Endothelial cell of umbilical vein (primary cell): ENCODE measurements at regions not wholly inside any gene's neighbourhood (a gene's known extent, or its start where the extent isn't known, plus 50 kb on each side); places are given as distances from the start of the nearest gene placed in this dataset.
"Not testable (repeated sequence)": the region's sequence is repeated elsewhere in the genome, so short reads cannot be mapped to it uniquely, and the experiment has no call there.

Source experiments
- MYC ChIP-seq: IDR thresholded peaks from one replicate; pipeline ENCODE4 v1.6.1; 2011; ENCODE audit warnings: mild to moderate bottlenecking, low read depth, low read length
- POLR2A ChIP-seq: IDR thresholded peaks from 2 replicates; pipeline ENCODE4 v1.6.1; 2012; ENCODE audit warnings: low read depth, mild to moderate bottlenecking, control low read depth, low read length
- POLR2AphosphoS5 ChIP-seq: IDR thresholded peaks from 2 replicates; pipeline ENCODE4 v1.6.1; 2012; ENCODE audit warnings: low read depth, mild to moderate bottlenecking, control low read depth, low read length, moderate library complexity; ENCODE audit not compliant: insufficient read depth
- TF ChIP-seq, protein P1 (sequence below), 2 donors: IDR thresholded peaks; 1 replicate in 1 of 2; 2 replicates in 1 of 2; pipeline ENCODE4 v1.5.1; 2011; ENCODE audit warnings: low read length in 2 of 2, mild to moderate bottlenecking in 2 of 2, moderate library complexity in 2 of 2, control low read depth in 1 of 2, inconsistent platforms in 1 of 2, low read depth in 1 of 2; ENCODE audit not compliant: insufficient read depth in 1 of 2; ENCODE audit errors: extremely low read depth in 1 of 2

DNA sequence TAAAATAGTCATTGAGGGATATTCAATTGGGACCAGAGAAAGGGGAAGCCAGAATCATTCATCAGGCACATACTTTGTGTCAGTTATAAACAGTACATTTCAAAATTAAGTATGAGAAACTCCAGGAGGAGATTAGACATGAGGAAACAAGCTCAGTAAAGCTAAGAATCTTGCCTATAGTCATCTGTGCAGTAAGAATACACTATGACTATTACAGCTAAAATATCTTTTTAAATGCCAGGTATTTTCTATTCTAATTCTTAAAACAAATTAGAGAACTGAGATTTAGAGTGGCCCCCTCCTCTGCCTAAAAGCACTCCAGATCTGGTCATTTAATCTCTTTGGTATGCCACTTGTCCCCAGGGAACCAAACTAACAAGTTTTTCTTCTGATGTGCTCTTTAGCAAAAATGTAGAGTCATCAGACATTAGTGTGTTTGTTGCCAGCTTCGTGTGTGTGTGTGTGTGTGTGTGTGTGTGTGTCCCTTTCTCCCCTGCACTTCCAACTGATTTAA is 541.1 kb downstream of the TTLL7 start:
- TF ChIP-seq, protein P1, sequence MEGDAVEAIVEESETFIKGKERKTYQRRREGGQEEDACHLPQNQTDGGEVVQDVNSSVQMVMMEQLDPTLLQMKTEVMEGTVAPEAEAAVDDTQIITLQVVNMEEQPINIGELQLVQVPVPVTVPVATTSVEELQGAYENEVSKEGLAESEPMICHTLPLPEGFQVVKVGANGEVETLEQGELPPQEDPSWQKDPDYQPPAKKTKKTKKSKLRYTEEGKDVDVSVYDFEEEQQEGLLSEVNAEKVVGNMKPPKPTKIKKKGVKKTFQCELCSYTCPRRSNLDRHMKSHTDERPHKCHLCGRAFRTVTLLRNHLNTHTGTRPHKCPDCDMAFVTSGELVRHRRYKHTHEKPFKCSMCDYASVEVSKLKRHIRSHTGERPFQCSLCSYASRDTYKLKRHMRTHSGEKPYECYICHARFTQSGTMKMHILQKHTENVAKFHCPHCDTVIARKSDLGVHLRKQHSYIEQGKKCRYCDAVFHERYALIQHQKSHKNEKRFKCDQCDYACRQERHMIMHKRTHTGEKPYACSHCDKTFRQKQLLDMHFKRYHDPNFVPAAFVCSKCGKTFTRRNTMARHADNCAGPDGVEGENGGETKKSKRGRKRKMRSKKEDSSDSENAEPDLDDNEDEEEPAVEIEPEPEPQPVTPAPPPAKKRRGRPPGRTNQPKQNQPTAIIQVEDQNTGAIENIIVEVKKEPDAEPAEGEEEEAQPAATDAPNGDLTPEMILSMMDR (IDR thresholded peaks at IDR 0.05; ENCODE audit: extremely low read depth in 1 of 2, insufficient read depth in 1 of 2, low read depth in 1 of 2, low read length in 2 of 2) = not testable (repeated sequence)
- not testable (repeated sequence) for TF ChIP-seq POLR2AphosphoS5, POLR2A, MYC
